ENCODE measurements at regions not wholly inside any gene's neighbourhood (a gene's known extent, or its start where the extent isn't known, plus 50 kb on each side); places are given as distances from the start of the nearest gene placed in this dataset.

GRCh38 chr4:154076921-154077320 lies 288.0 kb upstream of the SFRP2 start:
- no peak for DNase-seq (ENCODE audit: extremely low read depth, low read depth)
- H3K4me3 ChIP-seq (replicated peaks; ENCODE audit: low read depth, low read length): no peak overlapping the region
- TF ChIP-seq, protein P1, sequence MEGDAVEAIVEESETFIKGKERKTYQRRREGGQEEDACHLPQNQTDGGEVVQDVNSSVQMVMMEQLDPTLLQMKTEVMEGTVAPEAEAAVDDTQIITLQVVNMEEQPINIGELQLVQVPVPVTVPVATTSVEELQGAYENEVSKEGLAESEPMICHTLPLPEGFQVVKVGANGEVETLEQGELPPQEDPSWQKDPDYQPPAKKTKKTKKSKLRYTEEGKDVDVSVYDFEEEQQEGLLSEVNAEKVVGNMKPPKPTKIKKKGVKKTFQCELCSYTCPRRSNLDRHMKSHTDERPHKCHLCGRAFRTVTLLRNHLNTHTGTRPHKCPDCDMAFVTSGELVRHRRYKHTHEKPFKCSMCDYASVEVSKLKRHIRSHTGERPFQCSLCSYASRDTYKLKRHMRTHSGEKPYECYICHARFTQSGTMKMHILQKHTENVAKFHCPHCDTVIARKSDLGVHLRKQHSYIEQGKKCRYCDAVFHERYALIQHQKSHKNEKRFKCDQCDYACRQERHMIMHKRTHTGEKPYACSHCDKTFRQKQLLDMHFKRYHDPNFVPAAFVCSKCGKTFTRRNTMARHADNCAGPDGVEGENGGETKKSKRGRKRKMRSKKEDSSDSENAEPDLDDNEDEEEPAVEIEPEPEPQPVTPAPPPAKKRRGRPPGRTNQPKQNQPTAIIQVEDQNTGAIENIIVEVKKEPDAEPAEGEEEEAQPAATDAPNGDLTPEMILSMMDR (IDR thresholded peaks at IDR 0.05; ENCODE audit: low read depth, low read length, missing control alignments): no peak

- no peak overlapping the region for H3K4me3 ChIP-seq (replicated peaks; ENCODE audit: low read depth, low read length)
- TF ChIP-seq, protein P1 (IDR thresholded peaks at IDR 0.05; ENCODE audit: low read depth, low read length, missing control alignments): no peak
- no peak for DNase-seq (ENCODE audit: extremely low read depth, low read depth)
Observed at GRCh38 chr4:154073107-154073822, 284.4 kb upstream of the SFRP2 start.

- DNase-seq (ENCODE audit: extremely low read depth, low read depth): no peak
- no peak overlapping the region for H3K4me3 ChIP-seq (replicated peaks; ENCODE audit: low read depth, low read length)
- TF ChIP-seq, protein P1 (IDR thresholded peaks at IDR 0.05; ENCODE audit: low read depth, low read length, missing control alignments): no peak
Observed at GRCh38 chr4:154067786-154068185, 278.9 kb upstream of the SFRP2 start.

GRCh38 chr4:154065368-154065767 lies 276.5 kb upstream of the SFRP2 start:
- DNase-seq (ENCODE audit: extremely low read depth, low read depth): no peak
- H3K4me3 ChIP-seq (replicated peaks; ENCODE audit: low read depth, low read length): no peak overlapping the region
- TF ChIP-seq, protein P1 (IDR thresholded peaks at IDR 0.05; ENCODE audit: low read depth, low read length, missing control alignments): no peak

DNA sequence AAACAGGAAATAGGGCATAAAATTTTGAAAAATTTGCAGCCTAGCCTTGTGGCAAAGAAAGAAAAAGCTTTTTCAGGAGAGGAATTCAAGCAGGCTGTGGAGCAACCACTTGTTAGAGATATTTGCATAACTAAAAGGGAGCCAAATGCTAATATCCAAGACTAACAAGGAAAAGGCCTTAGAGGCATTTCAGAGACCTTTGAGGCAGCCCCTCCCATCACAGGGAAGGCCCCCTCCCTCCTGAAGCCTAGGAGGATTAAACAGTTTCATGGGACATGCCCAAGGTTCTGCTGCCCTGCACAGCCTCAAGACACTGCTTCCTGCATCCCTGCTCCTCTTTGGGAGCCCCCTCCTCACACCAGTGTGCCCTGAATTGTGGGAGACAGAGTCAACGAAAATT lies 275.4 kb upstream of the SFRP2 start:
- no peak overlapping the region for H3K4me3 ChIP-seq (replicated peaks; ENCODE audit: low read depth, low read length)
- no peak for DNase-seq (ENCODE audit: extremely low read depth, low read depth)
- TF ChIP-seq, protein P1 (IDR thresholded peaks at IDR 0.05; ENCODE audit: low read depth, low read length, missing control alignments): no peak

DNA sequence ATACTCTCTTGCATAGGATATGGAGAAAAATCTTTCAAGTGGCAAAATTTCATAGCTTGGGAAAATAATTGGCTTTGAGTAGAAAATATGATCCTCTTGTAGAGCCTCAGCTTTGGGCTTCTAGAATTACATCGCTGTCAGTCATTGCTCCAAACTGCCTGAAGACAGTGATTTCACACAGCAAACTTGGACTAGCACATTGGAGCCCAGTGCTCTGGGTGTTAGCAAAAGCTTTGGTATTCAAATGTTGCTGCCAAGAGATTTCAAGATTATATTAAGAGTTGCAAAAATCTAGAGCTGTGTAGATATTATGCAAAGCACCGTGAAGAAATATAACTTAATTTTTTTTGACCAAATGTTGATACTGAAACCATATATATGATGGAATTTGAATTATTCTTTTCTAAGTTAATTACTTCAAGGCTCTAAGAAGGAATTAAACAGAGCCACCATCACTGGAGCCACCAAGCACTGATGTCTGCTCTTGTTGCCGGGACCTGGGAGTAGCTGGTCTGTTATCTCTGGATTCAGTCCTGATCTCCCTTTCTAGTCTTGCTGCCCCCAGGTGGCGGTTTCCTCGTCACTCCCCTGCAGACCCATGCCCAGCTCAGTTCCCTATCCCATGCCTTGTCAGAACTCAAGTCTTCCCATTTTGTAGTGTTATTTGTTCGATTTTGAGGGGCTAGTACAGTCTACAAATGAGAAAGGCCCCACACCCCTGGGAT lies 260.7 kb upstream of the SFRP2 start:
- TF ChIP-seq, protein P1 (IDR thresholded peaks at IDR 0.05; ENCODE audit: low read depth, low read length, missing control alignments): peak; percentile 19
- no peak for DNase-seq (ENCODE audit: extremely low read depth, low read depth)

More for the DNA sequence above, 260.7 kb upstream of the SFRP2 start:
- no peak overlapping the region for H3K4me3 ChIP-seq (replicated peaks; ENCODE audit: low read depth, low read length)

Measured in HFF-Myc (cell line).